DND-41 (cell line): ENCODE measurements at regions not wholly inside any gene's neighbourhood (a gene's known extent, or its start where the extent isn't known, plus 50 kb on each side); places are given as distances from the start of the nearest gene placed in this dataset.

Experiments used
- CTCF ChIP-seq: IDR thresholded peaks from 2 replicates; pipeline ENCODE4 v1.5.1; 2012; ENCODE audit warnings: borderline replicate concordance, low read length, moderate library complexity, mild to moderate bottlenecking; ENCODE audit not compliant: poor library complexity, severe bottlenecking; ENCODE audit errors: extremely low read depth
- EZH2 ChIP-seq: IDR thresholded peaks from 3 replicates; pipeline ENCODE4 v1.6.1; 2012; ENCODE audit warnings: borderline replicate concordance, low read depth, mild to moderate bottlenecking, moderate library complexity, low read length, inconsistent platforms; ENCODE audit not compliant: severe bottlenecking

GRCh38 chr11:134497586-134497985 is 85.5 kb upstream of the B3GAT1 start:
- TF ChIP-seq CTCF = no peak
- no peak for TF ChIP-seq EZH2
